ENCODE measurements at regions not wholly inside any gene's neighbourhood (a gene's known extent, or its start where the extent isn't known, plus 50 kb on each side); places are given as distances from the start of the nearest gene placed in this dataset.
A peak's percentile ranks its signal among the peaks of the same experiment; 100 is the strongest.

DNA sequence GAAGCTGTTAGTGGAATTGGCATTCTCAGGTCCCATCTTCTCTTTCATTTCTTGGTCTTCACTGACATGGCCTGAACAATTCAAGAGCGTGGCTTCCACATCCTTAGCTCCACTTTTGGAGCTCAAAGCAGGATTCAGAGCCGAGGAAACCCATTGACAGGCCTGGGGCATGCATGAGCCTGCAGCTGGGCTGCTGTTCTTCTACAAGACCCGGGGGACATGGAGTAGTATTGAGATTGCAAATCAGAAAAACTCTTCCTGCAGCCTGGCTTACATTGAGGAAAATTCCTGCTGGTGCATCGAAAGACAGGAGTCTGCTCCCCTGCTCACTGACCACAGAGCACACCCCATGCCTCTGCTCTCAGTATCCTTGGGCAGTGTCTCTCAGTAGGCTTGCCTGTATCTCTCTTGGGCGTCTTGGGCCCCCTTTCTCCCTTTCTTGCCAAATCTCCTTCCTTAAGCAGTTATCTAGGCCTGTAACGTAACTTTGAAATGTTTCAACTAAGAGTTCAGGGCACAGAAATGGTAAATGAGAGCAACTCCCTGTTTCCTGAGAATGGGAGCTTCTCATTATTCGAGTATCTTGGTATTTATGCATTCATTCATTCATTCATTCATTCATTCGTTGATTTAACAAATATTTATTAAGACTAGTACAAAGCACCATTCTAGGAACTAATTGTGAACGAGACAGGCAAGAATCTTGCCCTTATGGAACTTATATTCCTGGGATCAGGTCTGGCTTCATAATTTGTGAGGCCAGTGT is 603.6 kb upstream of the CLINT1 start:
- Histone ChIP-seq H3K4me1 (peaks cover 23% of the 10 kb centered on the region), H3K36me3 (no peaks in the 10 kb centered on the region), H3K9me3 (replicated peaks) (no peaks in the 10 kb centered on the region), H3K27me3 (ENCODE audit: low read depth) (no peaks in the 10 kb centered on the region), H3K27ac (replicated peaks) (peak overlapping the region; percentile 75), H3K4me3 (no peak overlapping the region)
- DNase-seq: no peak
- no peak for TF ChIP-seq CTCF (IDR thresholded peaks at IDR 0.05; ENCODE audit: borderline replicate concordance)
- intact Hi-C loops (cut with micrococcal nuclease): no loop called here

- H3K4me1 ChIP-seq: peaks cover 23% of the 10 kb centered on the region
- peak overlapping the region; percentile 75 for H3K27ac ChIP-seq (replicated peaks)
- H3K27me3 ChIP-seq (ENCODE audit: low read depth): no peaks in the 10 kb centered on the region
- no peaks in the 10 kb centered on the region for H3K36me3 ChIP-seq
- H3K9me3 ChIP-seq (replicated peaks): no peaks in the 10 kb centered on the region
- DNase-seq: peak; percentile 25
- H3K4me3 ChIP-seq: no peak overlapping the region
- no peak for TF ChIP-seq CTCF (IDR thresholded peaks at IDR 0.05; ENCODE audit: borderline replicate concordance)
- intact Hi-C loops (cut with micrococcal nuclease): no loop called here
Observed at GRCh38 chr5:158461240-158461854, 602.4 kb upstream of the CLINT1 start.

DNA sequence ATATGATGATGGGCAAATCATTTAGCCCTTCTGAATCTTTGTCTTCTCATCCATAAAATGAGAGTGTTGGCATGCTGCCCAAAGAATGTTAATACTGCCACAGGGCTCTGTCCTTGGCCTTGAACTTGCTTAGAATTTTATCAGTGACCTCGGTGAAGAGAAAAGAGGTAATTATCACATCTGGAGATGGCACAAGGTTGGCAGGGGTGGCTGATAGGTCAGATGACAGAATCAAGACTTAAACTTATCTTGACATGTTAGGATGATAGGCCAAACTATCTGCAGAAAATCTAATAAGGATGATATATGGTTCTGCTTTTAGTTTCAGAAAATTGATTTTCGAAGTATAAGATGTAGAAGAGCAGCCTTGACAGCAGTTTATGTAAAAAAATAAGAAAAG is 599.1 kb upstream of the CLINT1 start:
- Histone ChIP-seq H3K27me3 (ENCODE audit: low read depth) (no peaks in the 10 kb centered on the region), H3K4me1 (peaks cover 11% of the 10 kb centered on the region), H3K9me3 (replicated peaks) (no peaks in the 10 kb centered on the region), H3K36me3 (no peaks in the 10 kb centered on the region), H3K4me3 (no peak overlapping the region), H3K27ac (replicated peaks) (no peak overlapping the region)
- intact Hi-C loops (cut with micrococcal nuclease): no loop called here
- TF ChIP-seq CTCF (IDR thresholded peaks at IDR 0.05; ENCODE audit: borderline replicate concordance): no peak
- DNase-seq: no peak

DNA sequence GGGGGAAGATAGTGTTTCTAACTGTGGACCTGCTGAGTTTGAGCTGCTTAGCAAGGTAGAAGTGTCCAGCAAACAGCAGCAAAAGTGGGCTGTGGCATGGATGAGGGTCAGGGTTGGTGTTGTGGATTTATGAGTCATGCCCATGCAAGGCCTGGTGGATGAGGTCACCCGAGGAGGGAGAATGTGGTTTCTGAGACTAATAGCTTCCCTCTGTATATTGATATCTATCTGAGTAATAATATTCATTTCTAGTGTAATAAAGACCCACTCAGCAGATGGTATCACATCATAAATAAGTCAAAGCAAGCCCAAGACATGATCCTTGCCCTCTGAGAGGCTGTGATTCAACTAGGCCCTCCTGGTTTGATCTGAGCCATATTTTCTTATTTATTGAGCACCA is 597.8 kb upstream of the CLINT1 start:
- TF ChIP-seq CTCF (IDR thresholded peaks at IDR 0.05; ENCODE audit: borderline replicate concordance): no peak
- no peak for DNase-seq
- Histone ChIP-seq H3K27ac (replicated peaks) (no peak overlapping the region), H3K4me3 (no peak overlapping the region), H3K4me1 (no peaks in the 10 kb centered on the region), H3K36me3 (no peaks in the 10 kb centered on the region), H3K27me3 (ENCODE audit: low read depth) (no peaks in the 10 kb centered on the region), H3K9me3 (replicated peaks) (no peaks in the 10 kb centered on the region)
- intact Hi-C loops (cut with micrococcal nuclease): no loop called here

DNA sequence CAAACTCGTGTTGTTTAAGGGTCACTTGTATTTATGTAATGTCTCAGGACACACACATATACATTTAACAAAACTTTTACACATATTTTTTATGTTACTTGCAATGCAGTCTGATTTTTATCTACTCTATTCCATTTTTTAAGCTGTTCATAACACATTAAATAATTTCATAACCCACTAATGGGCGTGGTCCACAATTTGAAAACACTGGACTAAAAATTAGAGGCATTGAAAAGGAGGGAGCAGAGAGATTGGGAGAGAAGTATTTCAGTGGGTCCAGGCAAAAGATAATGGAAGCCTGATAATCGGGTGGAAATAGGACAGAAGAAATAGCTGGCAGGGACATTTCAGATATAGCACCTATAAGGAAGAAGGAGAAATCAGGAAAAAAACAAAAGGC is 597.3 kb upstream of the CLINT1 start:
- no peaks in the 10 kb centered on the region for H3K9me3 ChIP-seq (replicated peaks)
- peaks cover 2% of the 10 kb centered on the region for H3K4me1 ChIP-seq
- intact Hi-C loops (cut with micrococcal nuclease): no loop called here
- no peaks in the 10 kb centered on the region for H3K36me3 ChIP-seq
- no peaks in the 10 kb centered on the region for H3K27me3 ChIP-seq (ENCODE audit: low read depth)
- TF ChIP-seq CTCF (IDR thresholded peaks at IDR 0.05; ENCODE audit: borderline replicate concordance): no peak
- no peak for DNase-seq
- no peak overlapping the region for H3K4me3 ChIP-seq
- H3K27ac ChIP-seq (replicated peaks): no peak overlapping the region

Data from left ventricle myocardium inferior (tissue), 1 donor.